ENCODE measurements at regions not wholly inside any gene's neighbourhood (a gene's known extent, or its start where the extent isn't known, plus 50 kb on each side); places are given as distances from the start of the nearest gene placed in this dataset.

- no peaks in the 10 kb centered on the region for H3K36me3 ChIP-seq (ENCODE audit: control insufficient read depth in 4 of 4, insufficient read depth in 3 of 4, low read depth in 1 of 4, low read length in 3 of 4)
- H3K27me3 ChIP-seq (ENCODE audit: control insufficient read depth in 4 of 4, insufficient read depth in 4 of 4, low read length in 3 of 4), result peaks cover 0 to 2% (median 0%) of the 10 kb centered on the region in 4 donors
- 78% methylated on average over 2 of the region's 2 CpGs for WGBS
- H3K4me3 ChIP-seq (ENCODE audit: low read depth in 1 of 3, low read length in 3 of 3), result no peak overlapping the region
- no peak for DNase-seq (ENCODE audit: low spot score)
- TF ChIP-seq EGR1 (IDR thresholded peaks at IDR 0.05; ENCODE audit: low read depth in 2 of 2) (no peak), FOXA1 (IDR thresholded peaks at IDR 0.05) (no peak), REST (IDR thresholded peaks at IDR 0.05) (no peak), NR2F2 (IDR thresholded peaks at IDR 0.05) (no peak), ATF3 (IDR thresholded peaks at IDR 0.05) (no peak), ZBTB33 (IDR thresholded peaks at IDR 0.05) (no peak), HNF4A (conservative IDR thresholded peaks at IDR 0.05) (no peak), RXRA (IDR thresholded peaks at IDR 0.05) (no peak), MAX (IDR thresholded peaks at IDR 0.05) (no peak), RAD21 (IDR thresholded peaks at IDR 0.05) (no peak), JUND (IDR thresholded peaks at IDR 0.05) (no peak), SP1 (IDR thresholded peaks at IDR 0.05) (no peak)
- H3K4me1 ChIP-seq (ENCODE audit: control insufficient read depth in 4 of 4, insufficient read depth in 4 of 4, low read length in 3 of 4), result no peaks in the 10 kb centered on the region
- no peaks in the 10 kb centered on the region for H3K9me3 ChIP-seq (ENCODE audit: control insufficient read depth in 4 of 4, low read length in 3 of 4)
- no peak overlapping the region for H3K27ac ChIP-seq (ENCODE audit: low read depth in 1 of 2, low read length in 2 of 2)
- H3K9ac ChIP-seq (ENCODE audit: low read depth in 1 of 2, low read length in 2 of 2), result no peak overlapping the region
These were observed 53.5 kb upstream of the PCDH10 start for GRCh38 chr4:133095591-133095990.

- TF ChIP-seq HNF4A (conservative IDR thresholded peaks at IDR 0.05) (no peak), HNF4G (IDR thresholded peaks at IDR 0.05) (no peak), MAX (IDR thresholded peaks at IDR 0.05) (no peak), SP1 (IDR thresholded peaks at IDR 0.05) (no peak), RXRA (IDR thresholded peaks at IDR 0.05) (no peak), NR2F2 (IDR thresholded peaks at IDR 0.05) (no peak), YY1 (IDR thresholded peaks at IDR 0.05) (no peak), REST (IDR thresholded peaks at IDR 0.05) (no peak), GABPA (IDR thresholded peaks at IDR 0.05 in 1 of 2, conservative IDR thresholded peaks at IDR 0.05 in 1 of 2) (no peak), FOXA2 (IDR thresholded peaks at IDR 0.05) (no peak), FOXA1 (IDR thresholded peaks at IDR 0.05) (no peak), EGR1 (IDR thresholded peaks at IDR 0.05; ENCODE audit: low read depth in 2 of 2) (no peak), TAF1 (conservative IDR thresholded peaks at IDR 0.05) (no peak)
- Histone ChIP-seq H3K9ac (ENCODE audit: low read depth in 1 of 2, low read length in 2 of 2) (no peak overlapping the region), H3K27me3 (ENCODE audit: control insufficient read depth in 4 of 4, insufficient read depth in 4 of 4, low read length in 3 of 4) (peaks cover 0 to 2% (median 0%) of the 10 kb centered on the region in 4 donors), H3K36me3 (ENCODE audit: control insufficient read depth in 4 of 4, insufficient read depth in 3 of 4, low read depth in 1 of 4, low read length in 3 of 4) (no peaks in the 10 kb centered on the region), H3K4me1 (ENCODE audit: control insufficient read depth in 4 of 4, insufficient read depth in 4 of 4, low read length in 3 of 4) (no peaks in the 10 kb centered on the region), H3K9me3 (ENCODE audit: control insufficient read depth in 4 of 4, low read length in 3 of 4) (no peaks in the 10 kb centered on the region), H3K27ac (ENCODE audit: low read depth in 1 of 2, low read length in 2 of 2) (no peak overlapping the region), H3K4me3 (ENCODE audit: low read depth in 1 of 3, low read length in 3 of 3) (no peak overlapping the region)
- no peak for DNase-seq (ENCODE audit: low spot score)
- 21% methylated on average over 1 of the region's 1 CpG for WGBS
These were observed 52.1 kb upstream of the PCDH10 start for GRCh38 chr4:133096972-133097371.

Data from liver (tissue), 7 donors.